A549 (cell line): ENCODE measurements at regions not wholly inside any gene's neighbourhood (a gene's known extent, or its start where the extent isn't known, plus 50 kb on each side); places are given as distances from the start of the nearest gene placed in this dataset.

Source experiments
- BHLHE40 ChIP-seq: IDR thresholded peaks from 2 replicates; pipeline ENCODE4 v1.6.1; 2012; ENCODE audit warnings: low read depth, low read length, inconsistent platforms
- MAX ChIP-seq: IDR thresholded peaks from 2 replicates; pipeline ENCODE4 v1.6.1; 2012
- MYC ChIP-seq: IDR thresholded peaks from 2 replicates; pipeline ENCODE4 v1.6.1; 2012; ENCODE audit warnings: mild to moderate bottlenecking, inconsistent platforms, low read length, improper control_type of control experiment, borderline replicate concordance
- POLR2A ChIP-seq: IDR thresholded peaks from 2 replicates; pipeline ENCODE4 v1.6.1; 2012; ENCODE audit warnings: mild to moderate bottlenecking, low read length
- RNF2 ChIP-seq: fragments of 200-600 bp; sonication (generic); IDR thresholded peaks from 2 replicates; pipeline ENCODE4 v1.6.1; 2016; ENCODE audit warnings: low read depth, mild to moderate bottlenecking, antibody characterized with exemption, moderate library complexity, borderline replicate concordance
- SREBF2 ChIP-seq: fragments of 450-650 bp; IDR thresholded peaks from 2 replicates; pipeline ENCODE4 v1.6.1; 2014; ENCODE audit warnings: mild to moderate bottlenecking, moderate library complexity
- ZC3H11A ChIP-seq: fragments of 450-650 bp; IDR thresholded peaks from 2 replicates; pipeline ENCODE4 v1.6.1; 2014; ENCODE audit warnings: antibody characterized with exemption, mild to moderate bottlenecking
- TF ChIP-seq, protein P1 (sequence below): fragments of >200 bp; sonication (Bioruptor Twin); formaldehyde crosslinking; IDR thresholded peaks from 3 replicates; pipeline ENCODE4 v1.5.1; 2016

DNA sequence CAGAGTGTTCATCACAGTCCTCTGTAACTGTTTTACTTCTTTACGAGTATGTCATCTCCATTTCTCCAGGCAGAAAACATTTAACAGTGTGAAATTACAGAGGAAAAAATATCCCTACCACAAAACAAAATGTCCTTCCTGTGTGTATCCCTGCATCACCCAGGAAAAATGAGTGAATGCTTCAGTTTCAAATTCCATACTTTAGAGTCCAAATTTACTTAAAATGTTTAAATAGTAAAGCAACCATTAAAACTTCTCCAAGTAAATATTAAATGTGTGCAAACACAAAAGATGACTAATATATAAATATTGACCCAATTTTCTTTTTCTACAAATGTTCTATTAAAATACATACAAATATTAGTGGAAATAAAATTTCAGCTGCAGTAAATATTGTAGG, 1016.6 kb upstream of the PCDH20 start:
- no peak for TF ChIP-seq POLR2A
- TF ChIP-seq, protein P1, sequence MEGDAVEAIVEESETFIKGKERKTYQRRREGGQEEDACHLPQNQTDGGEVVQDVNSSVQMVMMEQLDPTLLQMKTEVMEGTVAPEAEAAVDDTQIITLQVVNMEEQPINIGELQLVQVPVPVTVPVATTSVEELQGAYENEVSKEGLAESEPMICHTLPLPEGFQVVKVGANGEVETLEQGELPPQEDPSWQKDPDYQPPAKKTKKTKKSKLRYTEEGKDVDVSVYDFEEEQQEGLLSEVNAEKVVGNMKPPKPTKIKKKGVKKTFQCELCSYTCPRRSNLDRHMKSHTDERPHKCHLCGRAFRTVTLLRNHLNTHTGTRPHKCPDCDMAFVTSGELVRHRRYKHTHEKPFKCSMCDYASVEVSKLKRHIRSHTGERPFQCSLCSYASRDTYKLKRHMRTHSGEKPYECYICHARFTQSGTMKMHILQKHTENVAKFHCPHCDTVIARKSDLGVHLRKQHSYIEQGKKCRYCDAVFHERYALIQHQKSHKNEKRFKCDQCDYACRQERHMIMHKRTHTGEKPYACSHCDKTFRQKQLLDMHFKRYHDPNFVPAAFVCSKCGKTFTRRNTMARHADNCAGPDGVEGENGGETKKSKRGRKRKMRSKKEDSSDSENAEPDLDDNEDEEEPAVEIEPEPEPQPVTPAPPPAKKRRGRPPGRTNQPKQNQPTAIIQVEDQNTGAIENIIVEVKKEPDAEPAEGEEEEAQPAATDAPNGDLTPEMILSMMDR = no peak
- TF ChIP-seq BHLHE40 = no peak
- no peak for TF ChIP-seq MYC
- TF ChIP-seq ZC3H11A = no peak
- no peak for TF ChIP-seq RNF2
- no peak for TF ChIP-seq SREBF2
- no peak for TF ChIP-seq MAX
